Esophagus squamous epithelium (tissue), 4 donors: ENCODE measurements at regions not wholly inside any gene's neighbourhood (a gene's known extent, or its start where the extent isn't known, plus 50 kb on each side); places are given as distances from the start of the nearest gene placed in this dataset.

Source experiments
- CTCF ChIP-seq, 6 experiments: fragments of 450-650 bp in 4 of 6; fragments of 200-600 bp in 2 of 6; sonication (generic) in 2 of 6; IDR thresholded peaks; one replicate each; pipeline ENCODE4 v1.5.1; 2016 to 2019; ENCODE audit warnings: antibody characterized with exemption in 6 of 6, mild to moderate bottlenecking in 4 of 6, moderate library complexity in 4 of 6
- POLR2A ChIP-seq, 4 donors: fragments of 450-650 bp; IDR thresholded peaks; one replicate each; pipeline ENCODE4 v1.6.1; 2017; ENCODE audit warnings: antibody characterized with exemption in 4 of 4, mild to moderate bottlenecking in 4 of 4, moderate library complexity in 3 of 4

- TF ChIP-seq CTCF (IDR thresholded peaks at IDR 0.05) (no peak), POLR2A (IDR thresholded peaks at IDR 0.05) (no peak)
These were observed 380.4 kb downstream of the RAPGEF2 start for GRCh38 chr4:159483110-159483781.
